ENCODE measurements at regions not wholly inside any gene's neighbourhood (a gene's known extent, or its start where the extent isn't known, plus 50 kb on each side); places are given as distances from the start of the nearest gene placed in this dataset.

DNA sequence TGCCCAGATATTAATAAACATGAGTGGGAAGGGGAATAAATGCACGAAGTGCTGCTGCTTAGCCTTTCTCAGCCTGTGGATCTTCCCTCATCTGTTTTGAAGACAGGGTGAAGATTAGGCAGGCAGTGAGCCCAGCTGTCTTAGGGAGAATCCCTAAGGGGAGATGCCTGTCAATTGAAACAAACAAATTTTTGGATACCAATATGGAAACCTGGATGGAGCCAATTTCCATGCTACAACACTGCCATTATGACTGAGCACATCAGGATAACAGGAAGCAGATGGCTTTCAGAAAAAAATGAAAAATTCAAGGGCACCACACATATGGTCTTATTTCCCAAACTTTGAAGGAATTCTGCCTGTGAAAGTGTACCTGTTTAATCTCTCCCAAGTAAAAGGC is 80.3 kb downstream of the HMHB1 start:
- TF ChIP-seq, protein P1, sequence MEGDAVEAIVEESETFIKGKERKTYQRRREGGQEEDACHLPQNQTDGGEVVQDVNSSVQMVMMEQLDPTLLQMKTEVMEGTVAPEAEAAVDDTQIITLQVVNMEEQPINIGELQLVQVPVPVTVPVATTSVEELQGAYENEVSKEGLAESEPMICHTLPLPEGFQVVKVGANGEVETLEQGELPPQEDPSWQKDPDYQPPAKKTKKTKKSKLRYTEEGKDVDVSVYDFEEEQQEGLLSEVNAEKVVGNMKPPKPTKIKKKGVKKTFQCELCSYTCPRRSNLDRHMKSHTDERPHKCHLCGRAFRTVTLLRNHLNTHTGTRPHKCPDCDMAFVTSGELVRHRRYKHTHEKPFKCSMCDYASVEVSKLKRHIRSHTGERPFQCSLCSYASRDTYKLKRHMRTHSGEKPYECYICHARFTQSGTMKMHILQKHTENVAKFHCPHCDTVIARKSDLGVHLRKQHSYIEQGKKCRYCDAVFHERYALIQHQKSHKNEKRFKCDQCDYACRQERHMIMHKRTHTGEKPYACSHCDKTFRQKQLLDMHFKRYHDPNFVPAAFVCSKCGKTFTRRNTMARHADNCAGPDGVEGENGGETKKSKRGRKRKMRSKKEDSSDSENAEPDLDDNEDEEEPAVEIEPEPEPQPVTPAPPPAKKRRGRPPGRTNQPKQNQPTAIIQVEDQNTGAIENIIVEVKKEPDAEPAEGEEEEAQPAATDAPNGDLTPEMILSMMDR (IDR thresholded peaks at IDR 0.05): no peak
- Histone ChIP-seq H3K27ac (ENCODE audit: low read length) (no peak overlapping the region), H3K4me1 (ENCODE audit: control insufficient read depth, insufficient read depth, low read length) (no peaks in the 10 kb centered on the region), H3K27me3 (ENCODE audit: control insufficient read depth, insufficient read depth, low read length) (no peaks in the 10 kb centered on the region), H3K9me3 (ENCODE audit: control insufficient read depth, insufficient read depth, low read length) (no peaks in the 10 kb centered on the region), H3K36me3 (ENCODE audit: control insufficient read depth, insufficient read depth, low read length) (no peaks in the 10 kb centered on the region), H3K4me3 (ENCODE audit: low read length) (no peak overlapping the region)
- no peaks in the 10 kb centered on the region for H3K4me1 Mint-ChIP-seq
- ATAC-seq (no peak), DNase-seq (no peak)
- H3K9me3 Mint-ChIP-seq: no peaks in the 10 kb centered on the region
- no peaks in the 10 kb centered on the region for H3K36me3 Mint-ChIP-seq
- WGBS (ENCODE audit: insufficient coverage): 71% methylated on average over 1 of the region's 1 CpG
- H3K27me3 Mint-ChIP-seq (ENCODE audit: low read depth in 2 of 2): peaks cover 17 to 54% of the 10 kb centered on the region in 2 donors
- intact Hi-C loops (cut with micrococcal nuclease): no loop called here
- H3K27ac Mint-ChIP-seq: no peak overlapping the region
- H3K4me3 Mint-ChIP-seq: no peak overlapping the region

DNA sequence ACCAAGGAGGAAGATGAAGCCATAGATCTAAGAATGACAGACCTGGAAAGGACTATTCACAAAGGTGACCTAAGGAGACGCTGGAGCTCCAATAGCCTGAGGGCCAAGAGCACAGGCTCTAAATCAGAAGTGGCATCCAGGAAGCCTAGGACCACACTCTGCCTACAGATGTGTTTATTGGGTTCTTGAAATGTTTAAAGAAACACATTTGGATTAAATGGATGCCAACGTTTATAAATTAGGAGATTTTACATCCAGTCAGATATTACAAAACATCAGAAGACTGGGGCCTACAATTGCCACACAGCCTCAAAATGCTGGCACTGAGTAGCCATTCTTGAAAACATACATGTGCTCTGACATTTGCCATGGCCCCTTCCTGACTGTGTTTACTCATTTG is 80.9 kb downstream of the HMHB1 start:
- no peaks in the 10 kb centered on the region for H3K4me1 ChIP-seq (ENCODE audit: control insufficient read depth, insufficient read depth, low read length)
- H3K9me3 ChIP-seq (ENCODE audit: control insufficient read depth, insufficient read depth, low read length): no peaks in the 10 kb centered on the region
- no peaks in the 10 kb centered on the region for H3K4me1 Mint-ChIP-seq
- H3K27me3 ChIP-seq (ENCODE audit: control insufficient read depth, insufficient read depth, low read length): no peaks in the 10 kb centered on the region
- H3K27ac Mint-ChIP-seq: no peak overlapping the region
- TF ChIP-seq, protein P1 (IDR thresholded peaks at IDR 0.05): no peak
- H3K4me3 Mint-ChIP-seq: no peak overlapping the region
- H3K36me3 ChIP-seq (ENCODE audit: control insufficient read depth, insufficient read depth, low read length): no peaks in the 10 kb centered on the region
- no peak overlapping the region for H3K27ac ChIP-seq (ENCODE audit: low read length)
- ATAC-seq (no peak), DNase-seq (no peak)
- 92% methylated on average over 2 of the region's 2 CpGs for WGBS (ENCODE audit: insufficient coverage)
- no peaks in the 10 kb centered on the region for H3K36me3 Mint-ChIP-seq
- H3K9me3 Mint-ChIP-seq: no peaks in the 10 kb centered on the region
- intact Hi-C loops (cut with micrococcal nuclease): no loop called here
- H3K27me3 Mint-ChIP-seq (ENCODE audit: low read depth in 2 of 2): peaks cover 16 to 48% of the 10 kb centered on the region in 2 donors
- H3K4me3 ChIP-seq (ENCODE audit: low read length): no peak overlapping the region

DNA sequence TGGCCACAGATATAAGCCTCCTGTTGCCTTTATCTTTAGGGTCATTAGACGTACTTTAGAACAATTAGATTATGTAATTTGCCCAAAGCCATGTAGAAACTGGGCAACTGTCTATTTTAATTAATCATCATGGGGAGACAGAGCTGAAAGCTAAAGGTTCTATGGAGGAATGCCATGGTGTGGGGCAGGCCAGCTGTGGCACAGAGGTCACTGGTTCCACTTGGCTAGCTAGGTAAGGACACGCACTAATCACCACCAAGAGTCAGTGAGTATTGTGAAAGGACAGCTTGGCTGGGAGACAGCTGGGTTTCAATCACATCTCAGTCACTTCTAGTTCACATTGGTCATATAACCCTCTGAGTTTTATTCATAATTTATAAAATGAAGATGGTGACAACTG is 81.7 kb downstream of the HMHB1 start:
- Mint-ChIP-seq H3K36me3 (no peaks in the 10 kb centered on the region), H3K4me1 (no peaks in the 10 kb centered on the region), H3K27ac (no peak overlapping the region), H3K9me3 (no peaks in the 10 kb centered on the region), H3K27me3 (ENCODE audit: low read depth in 2 of 2) (peaks cover 12 to 48% of the 10 kb centered on the region in 2 donors), H3K4me3 (no peak overlapping the region)
- Histone ChIP-seq H3K27ac (ENCODE audit: low read length) (no peak overlapping the region), H3K4me1 (ENCODE audit: control insufficient read depth, insufficient read depth, low read length) (no peaks in the 10 kb centered on the region), H3K27me3 (ENCODE audit: control insufficient read depth, insufficient read depth, low read length) (no peaks in the 10 kb centered on the region), H3K36me3 (ENCODE audit: control insufficient read depth, insufficient read depth, low read length) (no peaks in the 10 kb centered on the region), H3K9me3 (ENCODE audit: control insufficient read depth, insufficient read depth, low read length) (no peaks in the 10 kb centered on the region), H3K4me3 (ENCODE audit: low read length) (no peak overlapping the region)
- ATAC-seq (no peak), DNase-seq (no peak)
- WGBS (ENCODE audit: insufficient coverage): 95% methylated on average over 2 of the region's 2 CpGs
- intact Hi-C loops (cut with micrococcal nuclease): no loop called here
- TF ChIP-seq, protein P1 (IDR thresholded peaks at IDR 0.05): no peak

DNA sequence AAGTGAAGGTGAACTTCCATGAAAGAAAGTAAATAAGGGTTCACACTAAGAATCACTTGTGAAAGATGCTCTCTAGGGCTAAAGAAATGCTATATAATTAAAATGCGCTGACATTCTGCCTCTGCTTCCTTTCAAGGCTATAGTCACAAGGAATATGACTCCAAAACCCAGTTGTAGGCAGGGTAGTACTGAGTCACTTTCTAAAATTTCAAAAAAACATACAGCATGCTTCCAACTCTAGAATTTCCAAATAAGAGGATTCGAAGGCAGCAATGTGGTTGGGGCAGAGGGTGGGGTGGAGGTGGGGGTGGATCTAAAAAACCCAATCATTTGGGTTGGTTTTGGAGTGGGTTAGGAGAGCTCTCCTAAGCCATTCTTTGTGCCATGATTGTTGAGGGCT is 84.6 kb downstream of the HMHB1 start:
- 86% methylated on average over 2 of the region's 2 CpGs for WGBS (ENCODE audit: insufficient coverage)
- H3K27ac ChIP-seq (ENCODE audit: low read length): no peak overlapping the region
- DNase-seq: no peak
- H3K36me3 Mint-ChIP-seq: no peaks in the 10 kb centered on the region
- no peak overlapping the region for H3K4me3 Mint-ChIP-seq
- peaks cover 11 to 31% of the 10 kb centered on the region in 2 donors for H3K27me3 Mint-ChIP-seq (ENCODE audit: low read depth in 2 of 2)
- TF ChIP-seq, protein P1 (IDR thresholded peaks at IDR 0.05): no peak
- H3K4me3 ChIP-seq (ENCODE audit: low read length): no peak overlapping the region
- H3K9me3 Mint-ChIP-seq: no peaks in the 10 kb centered on the region
- intact Hi-C loops (cut with micrococcal nuclease): no loop called here
- ATAC-seq: no peak
- no peak overlapping the region for H3K27ac Mint-ChIP-seq
- no peaks in the 10 kb centered on the region for H3K4me1 ChIP-seq (ENCODE audit: control insufficient read depth, insufficient read depth, low read length)
- H3K4me1 Mint-ChIP-seq: no peaks in the 10 kb centered on the region
- no peaks in the 10 kb centered on the region for H3K9me3 ChIP-seq (ENCODE audit: control insufficient read depth, insufficient read depth, low read length)
- no peaks in the 10 kb centered on the region for H3K27me3 ChIP-seq (ENCODE audit: control insufficient read depth, insufficient read depth, low read length)
- no peaks in the 10 kb centered on the region for H3K36me3 ChIP-seq (ENCODE audit: control insufficient read depth, insufficient read depth, low read length)

Measured in natural killer cell (primary cell).